GM19025 (cell line): ENCODE measurements at regions not wholly inside any gene's neighbourhood (a gene's known extent, or its start where the extent isn't known, plus 50 kb on each side); places are given as distances from the start of the nearest gene placed in this dataset.
"Not testable (repeated sequence)": the region's sequence is repeated elsewhere in the genome, so short reads cannot be mapped to it uniquely, and the experiment has no call there.

Experiments used
- ATAC-seq: cut with Tn5 transposase; IDR thresholded peaks from one replicate; pipeline ENCODE4 v1.9.1; 2021; ENCODE audit warnings: mild to moderate bottlenecking, low read depth, moderate library complexity; ENCODE audit not compliant: unreplicated experiment

- no peak for ATAC-seq
These were observed 115.1 kb downstream of the OTOR start for GRCh38 chr20:16863303-16863702.

GRCh38 chr20:16864069-16864468 lies 115.9 kb downstream of the OTOR start:
- ATAC-seq, result peak; percentile 83

GRCh38 chr20:16864963-16865362 lies 116.8 kb downstream of the OTOR start:
- no peak for ATAC-seq

- ATAC-seq, result no peak
These were observed 117.2 kb downstream of the OTOR start for GRCh38 chr20:16865406-16865805.

- not testable (repeated sequence) for ATAC-seq
These were observed 125.0 kb downstream of the OTOR start for GRCh38 chr20:16873124-16873523.

- no peak for ATAC-seq
These were observed 128.9 kb downstream of the OTOR start for GRCh38 chr20:16877053-16877554.

- ATAC-seq, result no peak
These were observed 137.6 kb downstream of the OTOR start for GRCh38 chr20:16885746-16886145.

- ATAC-seq, result no peak
These were observed 150.3 kb downstream of the OTOR start for GRCh38 chr20:16898433-16898832.

GRCh38 chr20:16902662-16903061 lies 154.5 kb downstream of the OTOR start:
- ATAC-seq, result no peak

GRCh38 chr20:16904751-16905150 lies 156.6 kb downstream of the OTOR start:
- no peak for ATAC-seq

- ATAC-seq, result no peak
These were observed 166.1 kb downstream of the OTOR start for GRCh38 chr20:16914277-16914676.

- ATAC-seq, result no peak
These were observed 168.0 kb downstream of the OTOR start for GRCh38 chr20:16916165-16916564.

- no peak for ATAC-seq
These were observed 169.5 kb downstream of the OTOR start for GRCh38 chr20:16917636-16918035.

GRCh38 chr20:16918366-16918765 lies 170.2 kb downstream of the OTOR start:
- ATAC-seq, result no peak

- ATAC-seq, result no peak
These were observed 171.7 kb downstream of the OTOR start for GRCh38 chr20:16919841-16920240.

- no peak for ATAC-seq
These were observed 174.7 kb downstream of the OTOR start for GRCh38 chr20:16922834-16923233.

GRCh38 chr20:16926626-16927430 lies 178.7 kb downstream of the OTOR start:
- no peak for ATAC-seq

GRCh38 chr20:16929756-16930155 lies 181.6 kb downstream of the OTOR start:
- ATAC-seq, result no peak

- no peak for ATAC-seq
These were observed 182.5 kb downstream of the OTOR start for GRCh38 chr20:16930656-16931055.

- ATAC-seq, result no peak
These were observed 190.9 kb downstream of the OTOR start for GRCh38 chr20:16939051-16939450.

GRCh38 chr20:16940701-16941100 lies 192.5 kb downstream of the OTOR start:
- no peak for ATAC-seq

GRCh38 chr20:16942051-16942450 lies 193.9 kb downstream of the OTOR start:
- ATAC-seq, result no peak
